ENCODE measurements at regions not wholly inside any gene's neighbourhood (a gene's known extent, or its start where the extent isn't known, plus 50 kb on each side); places are given as distances from the start of the nearest gene placed in this dataset.
"Not testable (repeated sequence)": the region's sequence is repeated elsewhere in the genome, so short reads cannot be mapped to it uniquely, and the experiment has no call there.

DNA sequence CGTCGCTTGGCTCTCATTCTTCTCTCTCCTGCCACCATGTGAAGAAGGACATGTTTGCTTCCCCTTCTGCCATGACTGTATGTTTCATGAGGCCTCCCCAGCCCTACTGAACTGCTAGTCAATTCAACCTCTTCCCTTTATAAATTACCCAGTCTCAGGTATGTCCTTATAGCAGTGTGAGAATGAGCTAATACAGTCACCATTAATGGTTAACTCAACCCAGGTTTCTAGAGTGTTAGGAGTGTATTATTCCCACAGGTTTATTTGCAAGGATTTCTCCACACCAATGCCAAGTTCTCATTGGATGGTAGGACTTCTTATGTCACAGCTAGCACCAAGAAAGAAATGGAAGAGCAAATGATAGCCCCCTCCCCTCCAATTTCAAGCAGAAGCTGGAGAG is 71.9 kb downstream of the DYNAP start:
- no peak for DNase-seq (ENCODE audit: unreplicated experiment)
- Mint-ChIP-seq H3K4me3 (ENCODE audit: unreplicated experiment) (no peak overlapping the region), H3K27me3 (ENCODE audit: insufficient read depth, unreplicated experiment) (no peaks in the 10 kb centered on the region), H3K9me3 (ENCODE audit: unreplicated experiment) (peaks cover 7% of the 10 kb centered on the region), H3K36me3 (ENCODE audit: insufficient read depth, unreplicated experiment) (no peaks in the 10 kb centered on the region), H3K27ac (ENCODE audit: low read depth, unreplicated experiment) (no peak overlapping the region), H3K4me1 (ENCODE audit: insufficient read depth, unreplicated experiment) (no peaks in the 10 kb centered on the region)
- ChIA-PET POLR2A (no interaction called here), CTCF (interaction anchor here (0.6 to 2.9 kb wide), 5 partner anchors 8 to 222 kb away, joined by 3 to 14 read pairs (median 3); no protein-coding TSS in a partner anchor)
- TF ChIP-seq, protein P1, sequence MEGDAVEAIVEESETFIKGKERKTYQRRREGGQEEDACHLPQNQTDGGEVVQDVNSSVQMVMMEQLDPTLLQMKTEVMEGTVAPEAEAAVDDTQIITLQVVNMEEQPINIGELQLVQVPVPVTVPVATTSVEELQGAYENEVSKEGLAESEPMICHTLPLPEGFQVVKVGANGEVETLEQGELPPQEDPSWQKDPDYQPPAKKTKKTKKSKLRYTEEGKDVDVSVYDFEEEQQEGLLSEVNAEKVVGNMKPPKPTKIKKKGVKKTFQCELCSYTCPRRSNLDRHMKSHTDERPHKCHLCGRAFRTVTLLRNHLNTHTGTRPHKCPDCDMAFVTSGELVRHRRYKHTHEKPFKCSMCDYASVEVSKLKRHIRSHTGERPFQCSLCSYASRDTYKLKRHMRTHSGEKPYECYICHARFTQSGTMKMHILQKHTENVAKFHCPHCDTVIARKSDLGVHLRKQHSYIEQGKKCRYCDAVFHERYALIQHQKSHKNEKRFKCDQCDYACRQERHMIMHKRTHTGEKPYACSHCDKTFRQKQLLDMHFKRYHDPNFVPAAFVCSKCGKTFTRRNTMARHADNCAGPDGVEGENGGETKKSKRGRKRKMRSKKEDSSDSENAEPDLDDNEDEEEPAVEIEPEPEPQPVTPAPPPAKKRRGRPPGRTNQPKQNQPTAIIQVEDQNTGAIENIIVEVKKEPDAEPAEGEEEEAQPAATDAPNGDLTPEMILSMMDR (IDR thresholded peaks at IDR 0.05; ENCODE audit: unreplicated experiment), result no peak
- intact Hi-C loops (cut with micrococcal nuclease), result no loop called here
- BruUV-seq (replicated peaks), result no TSS peak

DNA sequence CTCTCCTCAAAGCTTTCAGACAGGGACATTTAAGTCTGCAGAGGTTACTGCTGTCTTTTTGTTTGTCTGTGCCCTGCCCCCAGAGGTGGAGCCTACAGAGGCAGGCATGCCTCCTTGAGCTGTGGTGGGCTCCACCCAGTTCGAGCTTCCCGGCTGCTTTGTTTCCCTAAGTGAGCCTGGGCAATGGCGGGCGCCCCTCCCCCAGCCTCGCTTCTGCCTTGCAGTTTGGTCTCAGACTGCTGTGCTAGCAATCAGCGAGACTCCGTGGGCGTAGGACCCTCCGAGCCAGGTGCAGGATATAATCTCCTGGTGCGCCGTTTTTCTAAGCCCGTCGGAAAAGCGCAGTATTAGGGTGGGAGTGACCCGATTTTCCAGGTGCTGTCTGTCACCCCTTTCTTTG is 78.7 kb downstream of the DYNAP start:
- H3K27me3 Mint-ChIP-seq (ENCODE audit: insufficient read depth, unreplicated experiment); H3K4me3 Mint-ChIP-seq (ENCODE audit: unreplicated experiment); H3K27ac Mint-ChIP-seq (ENCODE audit: low read depth, unreplicated experiment); H3K4me1 Mint-ChIP-seq (ENCODE audit: insufficient read depth, unreplicated experiment); H3K9me3 Mint-ChIP-seq (ENCODE audit: unreplicated experiment); H3K36me3 Mint-ChIP-seq (ENCODE audit: insufficient read depth, unreplicated experiment); POLR2A ChIA-PET; intact Hi-C loops (cut with micrococcal nuclease); DNase-seq (ENCODE audit: unreplicated experiment); BruUV-seq (replicated peaks): not testable (repeated sequence)
- CTCF ChIA-PET, result interaction anchor here (1.1 to 4.3 kb wide), 6 partner anchors 9 to 320 kb away, joined by 3 to 82 read pairs (median 18); no protein-coding TSS in a partner anchor

DNA sequence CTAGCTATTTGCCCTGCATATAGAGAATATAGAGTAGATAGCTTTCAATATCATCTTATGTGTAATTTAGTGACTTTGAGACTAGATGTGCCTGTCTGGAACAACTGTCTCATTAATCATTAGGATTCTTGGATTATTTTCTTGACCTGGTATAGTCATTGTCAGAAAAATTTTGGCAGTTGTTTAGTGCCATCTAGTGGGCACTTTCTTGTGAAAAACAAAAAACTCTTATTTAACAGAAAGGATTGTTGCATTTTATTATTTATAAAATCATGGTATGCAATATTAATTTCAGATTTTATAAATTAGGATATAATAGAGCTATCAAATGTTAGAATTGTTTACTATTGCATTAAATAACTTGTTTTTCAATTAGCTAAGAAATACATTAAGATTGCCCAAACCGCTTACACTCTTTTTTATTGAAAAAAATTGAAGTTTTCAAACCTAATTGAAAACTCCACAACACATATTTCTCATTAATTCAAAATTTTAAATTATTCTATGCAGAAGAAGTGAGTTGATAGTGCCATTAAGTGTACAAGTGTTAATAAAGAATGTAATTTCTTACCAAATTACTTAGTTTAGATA is 80.3 kb downstream of the DYNAP start:
- intact Hi-C loops (cut with micrococcal nuclease), result loop anchor here (1.0 kb wide), 3 partner anchors 112 to 279 kb away; no protein-coding TSS in a partner anchor

DNA sequence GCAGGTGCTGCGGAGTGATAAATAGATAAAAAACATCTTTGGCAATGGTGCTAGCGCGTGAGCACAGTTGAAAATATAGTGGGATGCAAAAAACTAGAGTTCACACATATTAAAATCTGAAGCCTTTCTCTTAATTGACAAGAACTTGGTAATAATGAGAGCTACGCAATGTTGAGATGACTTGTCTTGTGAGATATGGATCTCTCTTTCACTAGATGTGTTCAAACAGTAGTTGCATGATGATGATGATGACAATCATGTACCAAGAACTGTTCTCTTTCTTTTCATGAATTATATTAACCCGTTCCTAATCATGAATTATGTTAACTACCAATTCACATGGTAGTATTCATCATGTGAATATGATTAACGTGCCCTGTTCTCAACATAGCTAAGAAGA is 81.1 kb downstream of the DYNAP start:
- H3K27me3 Mint-ChIP-seq (ENCODE audit: insufficient read depth, unreplicated experiment), result no peaks in the 10 kb centered on the region
- POLR2A ChIA-PET, result interaction anchor here (0.7 kb wide), 1 partner anchor 347 kb away, joined by 3 read pairs; no protein-coding TSS in a partner anchor
- no peaks in the 10 kb centered on the region for H3K36me3 Mint-ChIP-seq (ENCODE audit: insufficient read depth, unreplicated experiment)
- TF ChIP-seq, protein P1 (IDR thresholded peaks at IDR 0.05; ENCODE audit: unreplicated experiment), result no peak
- H3K4me3 Mint-ChIP-seq (ENCODE audit: unreplicated experiment), result no peak overlapping the region
- no peak for DNase-seq (ENCODE audit: unreplicated experiment)
- H3K9me3 Mint-ChIP-seq (ENCODE audit: unreplicated experiment), result no peaks in the 10 kb centered on the region
- H3K4me1 Mint-ChIP-seq (ENCODE audit: insufficient read depth, unreplicated experiment), result no peaks in the 10 kb centered on the region
- no TSS peak for BruUV-seq (replicated peaks)
- H3K27ac Mint-ChIP-seq (ENCODE audit: low read depth, unreplicated experiment), result no peak overlapping the region
- intact Hi-C loops (cut with micrococcal nuclease), result no loop called here
- CTCF ChIA-PET, result interaction anchor here (0.5 to 4.3 kb wide), 30 partner anchors 9 to 315 kb away, joined by 3 to 82 read pairs (median 4); partner anchors contain the start of genes C18orf54 and STARD6

More for the DNA sequence above, 80.3 kb downstream of the DYNAP start:
- no TSS peak for BruUV-seq (replicated peaks)
- no peaks in the 10 kb centered on the region for H3K36me3 Mint-ChIP-seq (ENCODE audit: insufficient read depth, unreplicated experiment)
- H3K9me3 Mint-ChIP-seq (ENCODE audit: unreplicated experiment), result no peaks in the 10 kb centered on the region
- peak; percentile 59 for DNase-seq (ENCODE audit: unreplicated experiment)
- H3K4me1 Mint-ChIP-seq (ENCODE audit: insufficient read depth, unreplicated experiment), result no peaks in the 10 kb centered on the region
- H3K27ac Mint-ChIP-seq (ENCODE audit: low read depth, unreplicated experiment), result no peak overlapping the region
- POLR2A ChIA-PET, result interaction anchor here (1.0 to 1.3 kb wide), 3 partner anchors 229 to 448 kb away, joined by 3 to 4 read pairs (median 3); no protein-coding TSS in a partner anchor
- CTCF ChIA-PET, result interaction anchor here (0.5 to 4.3 kb wide), 51 partner anchors 8 to 564 kb away, joined by 3 to 82 read pairs (median 4); partner anchors contain the start of genes C18orf54 and STARD6
- TF ChIP-seq, protein P1 (IDR thresholded peaks at IDR 0.05; ENCODE audit: unreplicated experiment), result peak; percentile 49
- no peaks in the 10 kb centered on the region for H3K27me3 Mint-ChIP-seq (ENCODE audit: insufficient read depth, unreplicated experiment)
- no peak overlapping the region for H3K4me3 Mint-ChIP-seq (ENCODE audit: unreplicated experiment)

Measured in MCF 10A (cell line).